HEK293T (cell line): ENCODE measurements at regions not wholly inside any gene's neighbourhood (a gene's known extent, or its start where the extent isn't known, plus 50 kb on each side); places are given as distances from the start of the nearest gene placed in this dataset.

Experiments
- CTCF ChIA-PET: fragments of 350-600 bp; formaldehyde crosslinking; extraction: SDS; loops from one replicate; lab custom pipeline; 2021; ENCODE audit warnings: antibody characterized with exemption, inconsistent platforms; lab: Yijun Ruan, JAX
- POLR2A ChIA-PET: fragments of 350-600 bp; formaldehyde crosslinking; extraction: SDS; loops from one replicate; lab custom pipeline; 2020; ENCODE audit warnings: antibody characterized with exemption, inconsistent platforms; lab: Yijun Ruan, JAX
- DNase-seq: peaks from one replicate; pipeline ENCODE4 v3.0.0; 2012; ENCODE audit warnings: mixed read lengths; ENCODE audit errors: extremely low spot score
- ARNT ChIP-seq: fragments of 450-650 bp; IDR thresholded peaks from 2 replicates; pipeline ENCODE4 v1.6.1; 2017; ENCODE audit warnings: mild to moderate bottlenecking
- BHLHE40 ChIP-seq: fragments of 450-650 bp; IDR thresholded peaks from 2 replicates; pipeline ENCODE4 v1.6.1; 2016; ENCODE audit warnings: mild to moderate bottlenecking, moderate library complexity, borderline replicate concordance
- CTBP1 ChIP-seq: fragments of 450-650 bp; IDR thresholded peaks from 2 replicates; pipeline ENCODE4 v1.6.1; 2016; ENCODE audit warnings: borderline replicate concordance
- ELF4 ChIP-seq: fragments of 450-650 bp; IDR thresholded peaks from 2 replicates; pipeline ENCODE4 v1.6.1; 2017; ENCODE audit warnings: antibody characterized with exemption
- FOXA1 ChIP-seq: fragments of 450-650 bp; IDR thresholded peaks from 2 replicates; pipeline ENCODE4 v1.6.1; 2016; ENCODE audit warnings: mild to moderate bottlenecking
- FOXK2 ChIP-seq: fragments of 450-650 bp; IDR thresholded peaks from 2 replicates; pipeline ENCODE4 v1.6.1; 2016; ENCODE audit warnings: mild to moderate bottlenecking
- FOXM1 ChIP-seq: fragments of 450-650 bp; IDR thresholded peaks from 2 replicates; pipeline ENCODE4 v1.6.1; 2017; ENCODE audit warnings: mild to moderate bottlenecking, borderline replicate concordance
- HDGF ChIP-seq: fragments of 450-650 bp; IDR thresholded peaks from 2 replicates; pipeline ENCODE4 v1.6.1; 2017; ENCODE audit warnings: antibody characterized with exemption, borderline replicate concordance
- L3MBTL2 ChIP-seq: fragments of 450-650 bp; conservative IDR thresholded peaks from 2 replicates; pipeline ENCODE4 v1.6.1; 2016; ENCODE audit warnings: mild to moderate bottlenecking
- LEF1 ChIP-seq: fragments of 450-650 bp; IDR thresholded peaks from 2 replicates; pipeline ENCODE4 v1.6.1; 2017; ENCODE audit warnings: mild to moderate bottlenecking, borderline replicate concordance
- NFRKB ChIP-seq: fragments of 450-650 bp; IDR thresholded peaks from 2 replicates; pipeline ENCODE4 v1.6.1; 2016; ENCODE audit warnings: mild to moderate bottlenecking, moderate library complexity
- SP1 ChIP-seq: fragments of 450-650 bp; IDR thresholded peaks from 2 replicates; pipeline ENCODE4 v1.6.1; 2017
- SUZ12 ChIP-seq: fragments of 450-650 bp; IDR thresholded peaks from 2 replicates; pipeline ENCODE4 v1.6.1; 2016; ENCODE audit warnings: mild to moderate bottlenecking
- TARDBP ChIP-seq: fragments of 450-650 bp; IDR thresholded peaks from 2 replicates; pipeline ENCODE4 v1.6.1; 2016
- ZNF384 ChIP-seq: fragments of 450-650 bp; IDR thresholded peaks from 2 replicates; pipeline ENCODE4 v1.6.1; 2016
- TF ChIP-seq, protein P1 (sequence below): fragments of 450-650 bp; IDR thresholded peaks from 2 replicates; pipeline ENCODE4 v1.6.1; 2016

DNA sequence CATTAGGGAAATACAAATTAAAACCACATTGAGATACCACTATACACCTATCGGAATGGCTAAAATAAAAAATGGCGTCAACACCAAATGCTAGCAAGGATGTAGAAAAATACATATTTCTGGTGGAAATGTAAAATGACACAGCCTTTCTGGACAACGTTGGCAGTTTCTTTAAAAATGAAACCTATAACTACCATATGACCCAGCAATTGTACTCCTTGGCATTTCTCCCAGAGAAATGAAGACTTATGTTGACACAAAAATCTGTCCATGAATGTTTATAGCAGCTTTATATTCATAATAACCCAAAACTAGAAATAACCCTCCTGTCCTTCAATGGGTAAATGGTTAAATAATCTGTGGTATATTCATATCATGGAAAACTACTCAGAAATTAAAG, 188.7 kb upstream of the RAD23B start:
- TF ChIP-seq HDGF (no peak), SUZ12 (no peak), FOXM1 (no peak), LEF1 (no peak), NFRKB (no peak), SP1 (no peak), BHLHE40 (no peak), TARDBP (no peak), FOXK2 (no peak), L3MBTL2 (no peak), ARNT (no peak), ELF4 (no peak), FOXA1 (no peak), CTBP1 (no peak), ZNF384 (no peak)
- TF ChIP-seq, protein P1, sequence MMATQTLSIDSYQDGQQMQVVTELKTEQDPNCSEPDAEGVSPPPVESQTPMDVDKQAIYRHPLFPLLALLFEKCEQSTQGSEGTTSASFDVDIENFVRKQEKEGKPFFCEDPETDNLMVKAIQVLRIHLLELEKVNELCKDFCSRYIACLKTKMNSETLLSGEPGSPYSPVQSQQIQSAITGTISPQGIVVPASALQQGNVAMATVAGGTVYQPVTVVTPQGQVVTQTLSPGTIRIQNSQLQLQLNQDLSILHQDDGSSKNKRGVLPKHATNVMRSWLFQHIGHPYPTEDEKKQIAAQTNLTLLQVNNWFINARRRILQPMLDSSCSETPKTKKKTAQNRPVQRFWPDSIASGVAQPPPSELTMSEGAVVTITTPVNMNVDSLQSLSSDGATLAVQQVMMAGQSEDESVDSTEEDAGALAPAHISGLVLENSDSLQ, result no peak
- POLR2A ChIA-PET, result no interaction called here
- CTCF ChIA-PET, result no interaction called here
- DNase-seq, result no peak

DNA sequence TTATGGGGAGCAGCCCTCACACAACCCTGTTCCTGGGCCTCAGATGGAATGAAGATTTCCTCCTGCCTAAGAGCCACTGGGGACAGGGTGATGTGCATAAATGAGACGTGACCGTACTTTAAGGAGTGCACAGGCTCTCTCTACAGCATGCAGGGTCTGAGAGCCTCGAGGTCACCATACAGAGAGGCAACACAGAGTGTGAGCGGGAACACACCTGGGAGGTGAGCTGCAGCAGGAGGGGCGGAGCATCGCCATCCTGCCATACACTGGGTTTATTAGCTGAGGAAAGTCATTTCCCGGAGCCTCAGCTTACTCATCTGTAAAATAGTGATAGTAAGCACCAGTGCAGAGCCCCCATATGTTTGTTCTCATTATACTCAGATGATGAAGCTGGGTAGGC, 182.5 kb upstream of the RAD23B start:
- no peak for DNase-seq
- ChIA-PET CTCF (no interaction called here), POLR2A (no interaction called here)

DNA sequence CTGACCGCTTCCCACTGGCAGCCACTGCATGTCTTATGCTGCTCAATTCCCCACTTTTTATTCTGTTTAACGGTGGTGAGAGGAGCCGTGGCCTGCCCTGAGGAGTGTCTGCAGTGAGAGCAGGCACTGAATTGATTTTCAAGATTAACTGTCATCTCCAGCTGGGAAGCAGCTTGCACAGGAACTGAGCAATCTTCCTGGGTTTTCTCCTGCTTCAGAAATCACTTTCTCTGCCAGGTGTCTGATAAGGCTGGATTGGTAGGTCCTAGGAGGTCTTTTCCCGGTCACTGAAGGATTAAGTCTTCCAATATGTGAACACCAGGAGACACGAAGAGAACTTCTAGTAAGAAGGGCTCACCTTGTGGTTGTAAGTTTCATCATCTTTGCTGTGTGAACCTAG, 181.1 kb upstream of the RAD23B start:
- ChIA-PET CTCF (no interaction called here), POLR2A (no interaction called here)
- TF ChIP-seq HDGF (no peak), ARNT (no peak), BHLHE40 (no peak), SP1 (no peak), LEF1 (no peak), CTBP1 (no peak)
- TF ChIP-seq, protein P1, result no peak

More for the DNA sequence above, 182.5 kb upstream of the RAD23B start:
- no peak for TF ChIP-seq CTBP1
- TF ChIP-seq SUZ12, result no peak
- TF ChIP-seq ZNF384, result no peak

DNA sequence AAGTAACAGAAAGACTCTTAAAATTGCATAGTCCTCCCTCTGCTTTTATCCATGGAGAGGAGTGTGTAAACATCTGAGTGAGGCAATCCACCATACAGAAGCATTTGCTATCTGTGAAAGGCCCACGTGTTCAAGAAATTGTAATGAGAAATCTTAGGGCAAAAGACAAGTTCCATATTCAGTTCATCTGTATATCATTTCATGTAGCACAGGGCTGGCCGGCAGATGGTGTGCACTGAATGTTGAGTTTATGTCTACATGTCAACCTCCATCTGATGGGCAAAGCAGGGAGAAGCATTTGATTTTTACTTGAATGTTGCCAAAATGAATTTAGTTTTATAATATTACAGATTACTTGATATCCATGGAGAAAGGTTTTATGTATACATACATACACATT, 179.5 kb upstream of the RAD23B start:
- no peak for DNase-seq
- ChIA-PET CTCF (no interaction called here), POLR2A (no interaction called here)
- TF ChIP-seq FOXA1 (no peak), LEF1 (no peak), HDGF (no peak), FOXK2 (no peak), NFRKB (no peak), CTBP1 (no peak), SP1 (no peak), ZNF384 (no peak), FOXM1 (no peak), BHLHE40 (no peak), SUZ12 (no peak), L3MBTL2 (no peak), ARNT (no peak), ELF4 (no peak), TARDBP (no peak)
- TF ChIP-seq, protein P1, result no peak

More for the DNA sequence above, 181.1 kb upstream of the RAD23B start:
- DNase-seq, result no peak

DNA sequence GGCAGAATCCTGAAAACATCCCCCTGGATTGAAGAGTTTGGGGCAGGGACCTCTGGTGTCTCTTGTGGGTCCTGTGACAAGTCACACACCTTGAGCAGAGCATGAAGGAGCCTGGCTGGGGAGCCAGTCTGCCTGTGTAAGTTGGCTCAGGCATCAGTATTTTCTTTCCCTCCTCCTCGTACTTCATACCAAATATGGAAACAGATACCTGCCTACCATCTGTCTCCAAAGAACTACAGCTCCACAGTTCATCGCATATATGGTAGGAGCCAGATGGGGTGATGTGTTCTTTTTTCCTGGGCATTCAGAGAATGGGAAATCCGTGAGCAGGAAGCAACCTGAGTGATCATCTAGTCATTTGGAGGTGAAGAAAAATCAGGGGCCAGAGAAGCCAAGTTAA, 177.3 kb upstream of the RAD23B start:
- ChIA-PET CTCF (no interaction called here), POLR2A (no interaction called here)
- no peak for TF ChIP-seq FOXK2
- no peak for TF ChIP-seq LEF1
- no peak for TF ChIP-seq ARNT
- no peak for TF ChIP-seq FOXA1
- no peak for TF ChIP-seq ZNF384
- TF ChIP-seq, protein P1, result no peak
- TF ChIP-seq ELF4, result no peak
- TF ChIP-seq SP1, result no peak
- no peak for TF ChIP-seq BHLHE40
- no peak for TF ChIP-seq SUZ12
- TF ChIP-seq NFRKB, result no peak
- no peak for TF ChIP-seq L3MBTL2
- TF ChIP-seq HDGF, result no peak
- TF ChIP-seq FOXM1, result no peak
- no peak for TF ChIP-seq CTBP1
- TF ChIP-seq TARDBP, result no peak
- DNase-seq, result no peak

DNA sequence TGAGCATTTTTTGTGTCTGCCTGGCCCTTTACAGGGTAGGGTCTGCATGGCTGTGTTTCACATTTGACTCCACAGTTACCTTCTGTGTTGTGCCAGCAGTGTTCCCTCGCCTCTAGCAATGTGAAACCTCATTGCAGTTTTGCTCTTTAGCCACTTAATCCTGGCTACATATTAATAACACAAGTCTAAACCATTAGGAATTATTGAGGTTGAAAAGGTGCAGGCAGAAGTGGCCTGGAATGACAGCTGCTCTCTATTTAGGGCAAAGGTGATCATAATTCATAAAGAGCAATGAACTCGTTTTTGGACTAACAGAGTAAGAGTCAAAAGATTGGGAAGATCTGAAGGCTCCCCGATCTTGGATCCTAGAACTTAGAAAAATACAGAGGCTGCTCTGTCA, 176.7 kb upstream of the RAD23B start:
- no peak for DNase-seq
- TF ChIP-seq ZNF384, result no peak
- TF ChIP-seq NFRKB, result no peak
- no peak for TF ChIP-seq FOXA1
- no peak for TF ChIP-seq HDGF
- no peak for TF ChIP-seq SP1
- TF ChIP-seq, protein P1, result no peak
- no peak for TF ChIP-seq L3MBTL2
- POLR2A ChIA-PET, result no interaction called here
- CTCF ChIA-PET, result no interaction called here
